Thyroid gland (tissue), 4 donors: ENCODE measurements at regions not wholly inside any gene's neighbourhood (a gene's known extent, or its start where the extent isn't known, plus 50 kb on each side); places are given as distances from the start of the nearest gene placed in this dataset.
"Not testable (repeated sequence)": the region's sequence is repeated elsewhere in the genome, so short reads cannot be mapped to it uniquely, and the experiment has no call there.

Source experiments
- POLR2A ChIP-seq, 2 donors: fragments of 450-650 bp; IDR thresholded peaks; one replicate each; pipeline ENCODE4 v1.6.1; 2017; ENCODE audit warnings: antibody characterized with exemption in 2 of 2, mild to moderate bottlenecking in 2 of 2, moderate library complexity in 1 of 2
- TF ChIP-seq, protein P1 (sequence below), 6 experiments: fragments of 200-600 bp in 3 of 6; fragments of 450-650 bp in 3 of 6; sonication (generic) in 3 of 6; IDR thresholded peaks; one replicate each; pipeline ENCODE4 v1.5.1; 2016 to 2019; ENCODE audit warnings: antibody characterized with exemption in 6 of 6, mild to moderate bottlenecking in 2 of 6, inconsistent platforms in 1 of 6, moderate library complexity in 1 of 6

DNA sequence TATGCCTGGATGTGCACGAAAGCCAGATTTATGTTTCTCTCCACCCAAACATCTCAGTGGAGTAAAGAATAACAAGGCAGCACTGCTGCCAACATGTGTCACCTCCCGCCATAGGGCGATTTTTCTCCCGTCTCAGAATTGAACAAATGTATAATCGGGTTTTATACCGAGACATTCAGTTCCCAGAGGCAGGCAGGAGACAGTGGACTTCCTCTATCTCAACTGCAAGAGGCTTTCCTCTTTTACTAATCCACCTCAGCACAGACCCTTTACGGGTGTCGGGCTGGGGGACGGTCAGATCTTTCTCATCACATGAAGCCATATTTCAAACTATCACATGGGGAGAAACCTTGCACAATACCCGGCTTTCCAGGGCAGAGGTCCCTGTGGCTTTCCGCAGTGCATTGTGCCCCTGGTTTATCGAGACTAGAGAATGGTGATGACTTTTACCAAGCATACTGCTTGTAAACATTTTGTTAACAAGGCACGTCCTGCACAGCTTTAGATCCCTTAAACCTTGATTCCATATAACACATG is 124.2 kb upstream of the ZNF184 start:
- TF ChIP-seq, protein P1, sequence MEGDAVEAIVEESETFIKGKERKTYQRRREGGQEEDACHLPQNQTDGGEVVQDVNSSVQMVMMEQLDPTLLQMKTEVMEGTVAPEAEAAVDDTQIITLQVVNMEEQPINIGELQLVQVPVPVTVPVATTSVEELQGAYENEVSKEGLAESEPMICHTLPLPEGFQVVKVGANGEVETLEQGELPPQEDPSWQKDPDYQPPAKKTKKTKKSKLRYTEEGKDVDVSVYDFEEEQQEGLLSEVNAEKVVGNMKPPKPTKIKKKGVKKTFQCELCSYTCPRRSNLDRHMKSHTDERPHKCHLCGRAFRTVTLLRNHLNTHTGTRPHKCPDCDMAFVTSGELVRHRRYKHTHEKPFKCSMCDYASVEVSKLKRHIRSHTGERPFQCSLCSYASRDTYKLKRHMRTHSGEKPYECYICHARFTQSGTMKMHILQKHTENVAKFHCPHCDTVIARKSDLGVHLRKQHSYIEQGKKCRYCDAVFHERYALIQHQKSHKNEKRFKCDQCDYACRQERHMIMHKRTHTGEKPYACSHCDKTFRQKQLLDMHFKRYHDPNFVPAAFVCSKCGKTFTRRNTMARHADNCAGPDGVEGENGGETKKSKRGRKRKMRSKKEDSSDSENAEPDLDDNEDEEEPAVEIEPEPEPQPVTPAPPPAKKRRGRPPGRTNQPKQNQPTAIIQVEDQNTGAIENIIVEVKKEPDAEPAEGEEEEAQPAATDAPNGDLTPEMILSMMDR (IDR thresholded peaks at IDR 0.05) = not testable (repeated sequence)
- TF ChIP-seq POLR2A (IDR thresholded peaks at IDR 0.05) = not testable (repeated sequence)
